ENCODE measurements at regions not wholly inside any gene's neighbourhood (a gene's known extent, or its start where the extent isn't known, plus 50 kb on each side); places are given as distances from the start of the nearest gene placed in this dataset.

GRCh38 chr2:176619504-176619903 is 350.3 kb downstream of the MTX2 start:
- H3K27ac Mint-ChIP-seq: no peak overlapping the region
- H3K4me1 Mint-ChIP-seq: no peaks in the 10 kb centered on the region
- DNase-seq (no peak), ATAC-seq (ENCODE audit: low read depth in 2 of 2) (no peak)
- peaks cover 0 to 2% (median 0%) of the 10 kb centered on the region in 7 donors for H3K9me3 Mint-ChIP-seq
- H3K4me3 Mint-ChIP-seq: no peak overlapping the region
- peaks cover 37 to 70% (median 42%) of the 10 kb centered on the region in 3 donors for H3K27me3 Mint-ChIP-seq
- no peaks in the 10 kb centered on the region for H3K36me3 Mint-ChIP-seq

GRCh38 chr2:176621350-176621749 is 352.1 kb downstream of the MTX2 start:
- H3K9me3 Mint-ChIP-seq: peaks cover 0 to 2% (median 0%) of the 10 kb centered on the region in 7 donors
- H3K27me3 Mint-ChIP-seq: peaks cover 37 to 71% (median 46%) of the 10 kb centered on the region in 3 donors
- peak overlapping the region in 1 of 6 donors; percentile 24 for H3K27ac Mint-ChIP-seq
- H3K4me3 Mint-ChIP-seq: no peak overlapping the region
- no peaks in the 10 kb centered on the region for H3K4me1 Mint-ChIP-seq
- no peak for DNase-seq
- H3K36me3 Mint-ChIP-seq: no peaks in the 10 kb centered on the region
- no peak for ATAC-seq (ENCODE audit: low read depth in 2 of 2)

GRCh38 chr2:176622792-176623191 is 353.6 kb downstream of the MTX2 start:
- Mint-ChIP-seq H3K27ac (no peak overlapping the region), H3K27me3 (peaks cover 38 to 79% (median 47%) of the 10 kb centered on the region in 3 donors), H3K36me3 (no peaks in the 10 kb centered on the region), H3K4me3 (no peak overlapping the region), H3K4me1 (no peaks in the 10 kb centered on the region), H3K9me3 (peaks cover 0 to 2% (median 0%) of the 10 kb centered on the region in 7 donors)
- ATAC-seq (ENCODE audit: low read depth in 2 of 2) (no peak), DNase-seq (no peak)

- Mint-ChIP-seq H3K4me1 (no peaks in the 10 kb centered on the region), H3K9me3 (peaks cover 0 to 2% (median 0%) of the 10 kb centered on the region in 7 donors), H3K4me3 (no peak overlapping the region), H3K36me3 (no peaks in the 10 kb centered on the region), H3K27ac (no peak overlapping the region), H3K27me3 (peaks cover 37 to 66% (median 42%) of the 10 kb centered on the region in 3 donors)
- ATAC-seq (ENCODE audit: low read depth in 2 of 2): no peak
- no peak for DNase-seq
These were observed 357.6 kb downstream of the MTX2 start for GRCh38 chr2:176626796-176627195.

GRCh38 chr2:176628438-176628837 is 359.2 kb downstream of the MTX2 start:
- Mint-ChIP-seq H3K27me3 (peaks cover 35 to 58% (median 40%) of the 10 kb centered on the region in 3 donors), H3K9me3 (no peaks in the 10 kb centered on the region), H3K4me1 (no peaks in the 10 kb centered on the region), H3K4me3 (no peak overlapping the region), H3K36me3 (no peaks in the 10 kb centered on the region), H3K27ac (peak overlapping the region in 1 of 6 donors; percentile 92)
- no peak for ATAC-seq (ENCODE audit: low read depth in 2 of 2)
- DNase-seq: no peak

DNA sequence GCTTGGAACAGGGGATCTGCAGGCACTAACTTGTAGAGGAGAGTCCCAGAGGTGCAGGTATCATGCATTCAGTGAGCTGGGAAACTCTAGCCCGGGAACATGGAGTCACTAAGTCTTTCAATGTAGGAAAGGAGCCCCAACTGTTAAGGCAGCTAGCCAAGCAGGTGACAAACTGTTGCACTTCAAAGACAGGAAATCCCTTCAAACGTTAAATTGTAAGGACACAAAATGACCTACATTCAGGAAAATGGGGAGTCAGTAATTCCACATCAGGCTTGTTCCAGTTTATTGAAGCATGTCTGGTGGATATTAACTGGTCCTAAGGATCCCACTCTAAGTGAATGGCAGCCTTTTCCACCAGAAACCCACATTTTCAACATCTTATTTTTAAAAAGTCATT is 364.5 kb downstream of the MTX2 start:
- H3K36me3 Mint-ChIP-seq: no peaks in the 10 kb centered on the region
- ATAC-seq (ENCODE audit: low read depth in 2 of 2) (no peak), DNase-seq (no peak)
- H3K27me3 Mint-ChIP-seq: peaks cover 10 to 41% (median 26%) of the 10 kb centered on the region in 3 donors
- H3K9me3 Mint-ChIP-seq: no peaks in the 10 kb centered on the region
- peaks cover 0 to 5% (median 3%) of the 10 kb centered on the region in 3 donors for H3K4me1 Mint-ChIP-seq
- no peak overlapping the region for H3K4me3 Mint-ChIP-seq
- H3K27ac Mint-ChIP-seq: no peak overlapping the region

GRCh38 chr2:176636401-176636800 is 367.2 kb downstream of the MTX2 start:
- peaks cover 32 to 55% (median 37%) of the 10 kb centered on the region in 3 donors for H3K27me3 Mint-ChIP-seq
- DNase-seq: no peak
- H3K36me3 Mint-ChIP-seq: no peaks in the 10 kb centered on the region
- no peak overlapping the region for H3K27ac Mint-ChIP-seq
- H3K4me3 Mint-ChIP-seq: no peak overlapping the region
- no peak for ATAC-seq (ENCODE audit: low read depth in 2 of 2)
- H3K9me3 Mint-ChIP-seq: no peaks in the 10 kb centered on the region
- peaks cover 0 to 5% (median 3%) of the 10 kb centered on the region in 3 donors for H3K4me1 Mint-ChIP-seq

DNA sequence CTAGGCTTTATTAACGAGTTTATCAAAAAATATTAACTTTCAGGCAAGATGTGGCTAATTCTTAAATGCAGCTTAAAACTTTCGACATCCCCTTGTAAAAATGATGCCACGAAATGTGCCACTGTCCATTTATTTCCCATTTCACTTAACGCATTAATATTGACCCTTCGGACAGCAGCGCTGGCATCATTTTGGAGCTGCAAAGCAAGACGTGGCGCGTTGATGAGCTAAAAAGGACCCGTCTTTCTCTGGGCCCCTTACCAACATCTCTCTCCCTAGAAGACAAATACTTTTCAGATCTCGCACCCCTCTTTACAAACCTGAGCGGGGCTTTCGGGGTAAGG is 367.9 kb downstream of the MTX2 start:
- no peaks in the 10 kb centered on the region for H3K36me3 Mint-ChIP-seq
- peaks cover 0 to under 1% (median 0%) of the 10 kb centered on the region in 7 donors for H3K9me3 Mint-ChIP-seq
- ATAC-seq (ENCODE audit: low read depth in 2 of 2): no peak
- no peak overlapping the region for H3K27ac Mint-ChIP-seq
- no peak for DNase-seq
- peaks cover 0 to 5% (median 3%) of the 10 kb centered on the region in 3 donors for H3K4me1 Mint-ChIP-seq
- peak overlapping the region; percentile 42 to 89 (median 64) for H3K4me3 Mint-ChIP-seq
- peaks cover 39 to 59% (median 43%) of the 10 kb centered on the region in 3 donors for H3K27me3 Mint-ChIP-seq

DNA sequence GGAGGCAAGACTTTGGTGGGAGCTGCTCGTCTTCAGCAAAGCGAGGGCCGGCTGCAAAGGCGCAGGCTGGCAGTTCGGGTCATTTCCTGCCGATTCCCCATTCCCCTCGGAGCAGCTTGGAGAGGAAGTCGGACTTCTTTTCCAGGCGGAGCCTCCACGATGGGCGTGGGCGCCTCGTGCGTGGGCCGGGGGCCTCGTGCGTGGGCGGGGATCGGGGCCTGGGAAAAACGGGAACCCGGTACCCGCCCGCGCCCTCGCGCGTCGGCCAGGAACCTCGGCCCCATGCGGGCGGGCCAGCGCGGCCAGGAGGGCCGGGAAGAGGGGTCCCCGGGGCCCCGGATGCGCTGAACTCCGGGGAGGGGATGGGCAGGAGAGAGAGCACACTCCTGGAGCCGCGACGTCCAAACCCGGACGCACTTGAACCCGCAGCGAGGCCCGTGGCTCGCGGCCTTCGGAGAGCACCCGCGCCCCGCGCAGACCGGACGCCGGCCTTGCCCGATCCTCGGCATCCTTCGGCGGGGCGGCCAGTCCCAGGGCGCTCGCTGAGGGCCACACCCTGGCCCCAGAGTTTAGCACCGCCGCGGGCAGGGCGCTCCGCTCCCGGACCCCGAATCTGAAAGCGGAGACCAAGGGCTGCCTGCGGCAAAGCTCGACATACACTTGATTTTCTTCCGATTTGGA is 368.4 kb downstream of the MTX2 start:
- Mint-ChIP-seq H3K4me1 (peaks cover 0 to 5% (median 3%) of the 10 kb centered on the region in 3 donors), H3K27me3 (peaks cover 42 to 59% (median 44%) of the 10 kb centered on the region in 3 donors), H3K4me3 (peak overlapping the region; percentile 63 to 89 (median 72)), H3K9me3 (peaks cover 0 to 2% (median 0%) of the 10 kb centered on the region in 7 donors), H3K27ac (no peak overlapping the region), H3K36me3 (no peaks in the 10 kb centered on the region)
- peak in 1 of 2 donors; percentile 16 for ATAC-seq (ENCODE audit: low read depth in 2 of 2)
- no peak for DNase-seq

DNA sequence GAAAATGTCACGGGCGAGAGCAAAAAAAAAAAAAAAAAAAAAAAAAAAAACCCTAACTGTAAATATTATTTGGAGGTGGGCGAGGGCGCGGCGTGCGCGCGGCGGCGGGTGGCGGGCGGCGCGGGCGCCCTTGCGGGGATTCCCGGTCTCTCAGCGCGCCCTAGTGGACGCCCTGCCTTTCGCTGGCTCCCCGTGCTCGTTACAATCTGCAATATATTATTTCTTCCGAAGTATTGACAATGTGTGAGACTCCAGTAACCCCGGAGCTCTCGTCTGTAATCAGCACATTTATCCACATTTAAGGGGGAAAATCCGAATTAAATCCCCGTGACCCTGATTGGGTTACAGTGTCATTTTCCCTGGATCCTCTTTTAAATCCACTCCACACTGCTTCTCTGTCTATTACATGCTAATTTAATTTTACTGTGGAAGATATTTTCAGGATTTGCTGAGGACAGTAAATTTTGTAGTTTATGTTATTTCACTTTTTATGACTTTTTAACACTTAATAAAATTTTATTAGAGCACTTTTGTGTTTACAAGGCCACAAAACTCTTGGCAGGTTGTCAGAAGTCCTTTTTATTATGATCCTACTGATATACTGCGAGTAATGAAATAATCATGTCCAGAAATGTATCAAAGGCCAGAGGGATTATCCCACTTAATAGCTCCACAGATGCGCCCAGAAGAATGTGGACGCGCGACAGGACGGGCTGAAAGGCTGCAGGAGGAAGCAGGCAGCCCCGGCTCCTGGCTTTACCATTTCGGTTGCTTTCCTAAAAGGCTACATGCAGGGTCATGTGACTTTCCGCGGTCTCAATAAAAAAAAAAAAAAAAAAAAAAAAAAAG is 369.1 kb downstream of the MTX2 start:
- ATAC-seq (ENCODE audit: low read depth in 2 of 2) (peak; percentile 53 to 56), DNase-seq (peak; percentile 19)
- Mint-ChIP-seq H3K4me1 (peaks cover 0 to 5% (median 3%) of the 10 kb centered on the region in 3 donors), H3K9me3 (peaks cover 0 to 2% (median 0%) of the 10 kb centered on the region in 7 donors), H3K27me3 (peaks cover 38 to 62% (median 47%) of the 10 kb centered on the region in 3 donors), H3K4me3 (peak overlapping the region; percentile 20 to 81 (median 64)), H3K27ac (no peak overlapping the region), H3K36me3 (no peaks in the 10 kb centered on the region)

DNA sequence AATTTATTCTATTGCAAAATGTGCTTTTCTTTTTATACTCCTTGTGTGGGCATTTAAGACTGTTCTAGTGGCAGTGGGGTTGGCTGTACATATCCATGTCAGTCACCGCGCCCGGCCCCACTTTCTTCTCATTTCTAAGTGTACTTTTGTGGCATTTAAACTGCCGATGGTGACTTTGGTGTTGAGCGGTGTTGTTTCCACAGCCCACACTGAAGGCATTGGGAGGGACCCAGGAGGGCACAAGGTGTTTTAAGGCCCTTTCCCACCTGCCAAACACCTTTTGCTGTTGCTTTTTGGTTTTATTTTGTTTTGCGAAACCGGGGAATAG is 369.7 kb downstream of the MTX2 start:
- Mint-ChIP-seq H3K9me3 (peaks cover 0 to 2% (median 0%) of the 10 kb centered on the region in 7 donors), H3K4me1 (peaks cover 0 to 5% (median 3%) of the 10 kb centered on the region in 3 donors), H3K36me3 (no peaks in the 10 kb centered on the region), H3K27me3 (peaks cover 43 to 63% (median 52%) of the 10 kb centered on the region in 3 donors), H3K4me3 (peak overlapping the region in 3 of 8 donors; percentile 5 to 29 (median 20)), H3K27ac (no peak overlapping the region)
- no peak for ATAC-seq (ENCODE audit: low read depth in 2 of 2)
- no peak for DNase-seq

GRCh38 chr2:176639671-176640070 is 370.4 kb downstream of the MTX2 start:
- no peak overlapping the region for H3K27ac Mint-ChIP-seq
- no peak overlapping the region for H3K4me3 Mint-ChIP-seq
- peaks cover 50 to 64% (median 58%) of the 10 kb centered on the region in 3 donors for H3K27me3 Mint-ChIP-seq

GRCh38 chr2:176641436-176641835 is 372.2 kb downstream of the MTX2 start:
- peaks cover 0 to 2% (median 0%) of the 10 kb centered on the region in 7 donors for H3K9me3 Mint-ChIP-seq
- peaks cover 0 to 5% (median 3%) of the 10 kb centered on the region in 3 donors for H3K4me1 Mint-ChIP-seq
- H3K4me3 Mint-ChIP-seq: no peak overlapping the region
- H3K36me3 Mint-ChIP-seq: no peaks in the 10 kb centered on the region
- H3K27ac Mint-ChIP-seq: no peak overlapping the region
- ATAC-seq (ENCODE audit: low read depth in 2 of 2) (no peak), DNase-seq (no peak)
- H3K27me3 Mint-ChIP-seq: peaks cover 68 to 72% (median 68%) of the 10 kb centered on the region in 3 donors

More at GRCh38 chr2:176639671-176640070, 370.4 kb downstream of the MTX2 start:
- ATAC-seq (ENCODE audit: low read depth in 2 of 2) (no peak), DNase-seq (no peak)
- Mint-ChIP-seq H3K36me3 (no peaks in the 10 kb centered on the region), H3K4me1 (peaks cover 0 to 5% (median 3%) of the 10 kb centered on the region in 3 donors), H3K9me3 (peaks cover 0 to 2% (median 0%) of the 10 kb centered on the region in 7 donors)
